HG03342 (cell line): ENCODE measurements at regions not wholly inside any gene's neighbourhood (a gene's known extent, or its start where the extent isn't known, plus 50 kb on each side); places are given as distances from the start of the nearest gene placed in this dataset.

Experiments used
- ATAC-seq: cut with Tn5 transposase; IDR thresholded peaks from one replicate; pipeline ENCODE4 v1.9.1; 2021; ENCODE audit warnings: mild to moderate bottlenecking, moderate library complexity; ENCODE audit not compliant: unreplicated experiment

DNA sequence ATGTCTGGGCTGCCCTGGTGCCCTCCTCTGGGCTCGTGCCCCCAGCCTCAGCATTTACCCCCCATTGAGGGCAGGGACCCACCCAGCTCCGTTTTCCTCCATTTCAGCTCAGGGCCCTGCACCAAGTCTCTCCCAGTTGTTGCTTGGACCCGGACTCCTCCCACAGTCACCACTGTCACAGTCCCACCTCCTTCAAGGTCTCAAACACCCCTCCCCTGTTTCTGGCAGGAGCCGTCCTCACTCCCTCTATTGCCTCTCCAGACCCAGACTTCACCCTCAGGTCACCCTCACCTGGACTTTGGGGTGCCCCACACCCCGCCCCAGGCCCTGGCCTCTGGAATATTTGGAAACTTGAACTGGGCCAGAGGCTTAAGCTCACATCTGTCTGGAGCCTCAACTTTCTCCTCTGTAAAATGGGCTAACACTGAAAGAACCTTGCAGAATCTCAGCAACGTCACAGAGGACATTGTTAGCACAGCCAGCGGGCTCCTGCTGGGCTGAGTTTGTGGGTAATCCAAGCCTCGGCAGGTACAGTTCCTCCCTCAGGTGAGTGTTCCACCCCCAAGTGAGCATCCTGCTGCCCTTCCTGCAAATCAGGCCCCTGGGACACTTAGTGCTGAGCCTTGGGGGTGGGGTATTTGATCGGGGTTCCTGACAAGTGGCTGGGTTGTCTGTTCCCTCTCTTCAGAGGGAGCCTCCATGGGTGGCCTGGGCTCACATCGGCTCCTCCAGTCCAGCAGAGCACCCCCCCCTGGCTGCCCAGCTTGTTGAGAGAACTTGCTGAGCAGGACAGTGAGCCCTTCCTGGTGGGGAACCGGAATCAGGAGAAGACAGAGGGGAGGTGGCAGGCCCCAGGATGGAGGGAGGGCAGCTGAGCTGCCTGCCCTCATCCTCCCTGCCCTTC, 130.1 kb downstream of the C9orf50 start:
- ATAC-seq = no peak

DNA sequence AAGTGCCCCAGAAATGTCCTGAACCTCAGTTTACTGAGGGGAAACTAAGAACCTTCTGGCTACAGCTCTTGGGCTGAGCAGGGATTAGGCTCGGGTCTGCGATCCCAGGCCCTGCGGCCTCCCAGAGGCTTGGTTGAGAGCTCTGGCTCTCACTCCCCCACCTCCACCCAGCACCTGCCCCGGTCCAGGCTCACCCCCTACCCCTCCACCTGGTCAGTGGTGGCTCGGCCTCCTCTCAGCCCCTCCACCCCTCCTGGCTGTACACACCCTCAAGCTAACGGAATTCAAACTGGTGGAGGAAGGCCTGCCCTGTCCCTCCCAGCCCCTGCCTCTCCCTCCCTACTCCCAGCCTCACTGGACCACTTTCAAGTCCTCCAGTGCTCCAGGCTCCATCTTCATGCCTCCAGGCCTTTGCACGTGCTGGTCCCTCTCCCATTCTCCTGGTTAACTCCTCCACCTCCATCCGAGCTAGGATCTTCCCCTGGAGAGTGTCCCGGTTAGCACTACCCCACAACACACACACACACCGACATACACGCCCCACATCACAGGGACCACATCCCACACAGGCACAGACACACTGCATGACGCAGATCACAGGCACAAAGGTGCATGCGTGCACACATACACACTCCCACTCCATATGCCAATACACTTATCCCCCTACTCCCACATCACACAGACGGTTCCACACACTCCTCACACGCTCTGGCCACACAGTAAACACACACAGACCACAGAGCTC, 130.9 kb downstream of the C9orf50 start:
- no peak for ATAC-seq

DNA sequence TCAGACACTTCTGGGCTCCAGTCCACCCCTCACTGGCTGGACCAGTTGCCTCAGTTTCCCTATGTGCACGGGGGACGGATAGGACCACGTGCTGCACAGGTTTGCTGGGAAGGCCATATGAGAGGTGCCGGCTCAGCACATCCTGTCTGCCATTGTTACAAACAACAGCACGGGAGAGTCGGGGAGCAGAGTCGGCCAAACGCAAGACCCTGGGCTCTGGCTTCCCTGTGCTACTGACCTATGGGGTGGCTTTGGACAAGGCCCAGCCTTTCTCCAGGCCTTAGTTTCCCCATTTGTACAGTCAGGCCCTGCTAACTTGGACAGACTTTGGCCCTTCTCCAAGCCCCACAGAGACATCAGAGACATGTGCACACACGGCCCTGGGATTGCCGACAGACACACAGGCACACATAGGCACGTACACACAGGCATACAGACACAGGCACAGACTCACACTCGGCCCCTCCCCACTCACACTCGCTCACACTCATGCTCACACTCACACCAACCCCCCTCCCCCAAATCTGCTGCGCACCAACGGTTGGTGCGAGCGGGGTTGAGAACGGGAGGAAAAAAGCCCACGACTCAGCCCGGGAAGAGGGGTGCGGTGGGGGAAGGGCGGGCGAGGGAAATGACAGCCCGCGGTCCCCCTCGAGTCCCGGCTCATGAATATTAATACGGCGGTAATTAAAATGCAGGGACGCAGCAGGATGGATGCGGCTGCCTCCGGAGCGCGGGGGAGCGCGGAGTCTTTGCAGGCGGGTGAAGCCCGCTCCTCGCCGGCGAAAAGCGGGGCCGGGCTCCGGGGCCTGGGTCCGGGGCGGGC, 133.0 kb downstream of the C9orf50 start:
- ATAC-seq = no peak

DNA sequence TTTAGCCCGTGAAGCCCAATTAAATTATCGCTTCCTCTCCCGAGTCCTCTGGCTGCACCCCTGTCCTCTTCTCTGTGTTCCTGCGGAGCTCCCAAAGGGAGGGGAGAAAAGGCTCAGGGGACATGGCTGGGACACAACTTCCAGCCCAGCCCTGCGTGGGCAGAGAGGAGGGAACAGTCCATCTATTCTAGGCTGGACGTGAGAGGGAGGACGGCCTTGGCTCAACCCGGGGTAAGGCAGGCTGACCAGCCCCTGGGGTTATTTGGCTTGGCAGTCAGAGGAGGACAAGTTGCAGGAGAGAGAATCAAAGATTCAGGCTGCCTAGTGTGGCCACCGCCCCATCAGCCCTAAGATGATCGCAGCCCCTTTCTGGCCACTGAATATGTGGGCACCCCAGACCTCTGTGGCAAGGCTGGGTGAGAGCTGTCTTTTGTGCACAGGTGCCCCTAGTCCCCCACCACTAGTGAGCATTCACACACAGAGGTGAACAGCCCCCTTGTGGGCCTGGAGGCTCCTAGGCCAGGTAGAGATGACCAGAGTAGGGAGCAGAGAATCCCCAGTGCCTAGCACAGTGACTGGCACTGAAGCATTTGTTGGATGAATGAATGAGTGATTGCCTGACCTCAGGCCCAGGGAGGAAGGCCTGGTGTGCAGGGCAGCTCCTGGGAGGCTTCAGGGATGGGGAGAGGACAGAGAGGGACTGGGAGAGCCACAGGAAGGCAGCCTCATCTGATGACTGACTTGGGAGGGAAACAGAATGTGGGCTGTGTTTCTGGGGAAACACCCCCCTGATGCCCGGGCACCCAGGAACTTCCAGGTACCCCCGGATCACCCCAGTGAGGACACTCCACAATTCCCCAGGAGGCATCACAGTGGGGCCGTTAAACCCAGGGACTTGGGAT, 133.9 kb downstream of the C9orf50 start:
- ATAC-seq = no peak

DNA sequence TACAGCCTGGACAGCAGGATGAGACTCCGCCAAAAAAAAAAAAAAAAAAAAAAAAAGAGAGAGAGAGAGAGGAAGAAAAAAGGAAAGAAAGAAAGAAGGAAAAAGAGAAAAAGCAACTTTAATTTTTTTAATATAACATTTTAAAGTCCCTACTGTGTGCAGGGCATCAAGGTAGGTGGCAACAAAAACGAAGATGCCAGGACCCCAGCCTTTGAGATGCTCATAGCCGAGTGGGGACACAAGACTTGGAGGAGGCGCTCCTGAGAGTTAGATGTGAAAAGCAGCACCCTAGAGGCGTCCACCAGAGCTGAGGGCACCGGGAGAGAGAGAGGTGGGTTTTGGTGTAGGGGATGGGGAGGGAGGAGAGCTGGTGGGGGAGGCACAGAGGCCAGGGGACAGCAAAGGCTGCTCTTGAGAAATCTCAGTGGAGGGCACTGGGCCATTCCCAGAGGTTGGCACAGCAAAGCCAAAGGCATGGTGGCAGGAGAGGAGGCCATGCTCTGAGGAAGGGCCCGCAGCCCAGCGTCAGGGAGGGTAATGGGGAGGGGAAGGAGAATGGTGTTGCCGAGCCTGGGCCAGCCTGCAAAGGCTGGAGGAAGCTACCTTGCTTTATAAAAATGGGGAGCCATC, 135.6 kb downstream of the C9orf50 start:
- ATAC-seq = no peak

DNA sequence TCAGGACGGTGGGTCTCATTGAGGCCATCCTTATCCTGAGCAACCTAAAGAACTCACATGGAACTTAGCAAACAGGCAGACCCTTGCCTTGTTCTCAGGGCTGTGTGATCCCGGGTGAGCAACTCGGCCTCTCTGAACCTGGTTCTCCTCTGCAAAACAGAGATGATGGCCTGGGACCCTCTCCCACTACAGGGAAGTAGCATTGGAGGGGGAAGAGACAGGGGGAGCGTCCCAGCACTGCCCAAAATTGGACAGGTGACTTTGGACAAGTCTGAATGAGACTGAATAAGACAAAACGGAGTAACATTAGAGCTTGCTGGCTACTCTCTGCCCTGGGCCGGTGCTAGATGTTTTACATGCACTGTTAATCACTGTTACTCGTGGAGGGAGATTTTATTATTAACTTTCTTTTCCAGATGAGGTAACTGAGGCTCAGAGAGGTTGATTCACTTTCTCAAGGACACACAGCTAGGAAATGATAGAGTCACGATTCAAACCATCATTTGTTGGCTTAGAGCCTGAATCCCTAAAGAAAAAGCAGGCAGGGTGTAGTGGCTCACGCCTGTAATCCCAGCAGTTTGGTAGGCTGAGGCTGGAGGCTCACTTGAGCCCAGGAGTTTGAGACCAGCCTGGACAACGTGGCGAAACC, 136.4 kb downstream of the C9orf50 start:
- no peak for ATAC-seq

DNA sequence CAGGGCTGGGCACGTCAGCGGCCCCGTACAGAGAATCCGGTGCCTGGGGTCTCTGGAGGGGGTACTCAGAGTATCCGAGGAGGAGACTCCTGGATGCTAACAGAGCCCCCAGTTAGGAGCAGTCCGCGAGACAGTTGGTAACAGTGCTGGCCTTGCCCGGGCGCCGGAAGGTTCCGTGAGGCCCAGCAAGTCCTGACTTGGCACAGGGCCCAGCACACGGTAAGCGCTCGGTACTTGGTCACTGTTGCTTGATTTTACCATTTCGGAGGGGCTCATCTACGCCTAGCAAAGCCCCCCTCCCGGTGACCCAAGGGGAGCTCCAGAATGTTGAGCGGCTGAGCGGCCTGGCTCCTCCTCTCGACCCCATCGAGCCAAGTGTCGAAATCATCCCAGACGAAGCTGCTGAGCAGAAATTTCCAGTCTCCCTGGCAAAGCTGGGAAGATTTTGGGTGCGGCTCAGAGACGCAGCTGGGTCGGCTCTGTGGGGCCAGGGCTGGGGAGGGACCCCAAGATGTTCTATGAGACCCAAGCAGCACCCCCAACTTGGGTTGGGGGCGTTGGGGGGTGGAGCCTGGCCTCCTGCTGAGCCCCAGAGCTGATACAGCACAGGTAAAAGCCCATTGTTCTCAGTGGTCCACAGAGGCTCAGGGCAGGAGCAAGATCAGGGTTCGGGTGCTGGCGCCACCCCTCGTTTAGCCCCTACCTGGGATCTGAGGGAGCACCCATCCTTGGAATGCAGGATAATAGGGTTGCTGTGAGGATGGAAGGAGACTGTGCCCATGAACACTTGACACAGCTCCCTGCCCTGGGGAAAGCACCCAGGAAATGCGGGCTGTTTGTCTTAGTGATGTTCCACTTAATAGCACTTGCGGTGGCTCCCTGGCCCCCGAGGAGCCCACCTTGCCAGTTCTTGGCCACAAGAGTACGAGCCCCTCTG, 137.2 kb downstream of the C9orf50 start:
- ATAC-seq = no peak

DNA sequence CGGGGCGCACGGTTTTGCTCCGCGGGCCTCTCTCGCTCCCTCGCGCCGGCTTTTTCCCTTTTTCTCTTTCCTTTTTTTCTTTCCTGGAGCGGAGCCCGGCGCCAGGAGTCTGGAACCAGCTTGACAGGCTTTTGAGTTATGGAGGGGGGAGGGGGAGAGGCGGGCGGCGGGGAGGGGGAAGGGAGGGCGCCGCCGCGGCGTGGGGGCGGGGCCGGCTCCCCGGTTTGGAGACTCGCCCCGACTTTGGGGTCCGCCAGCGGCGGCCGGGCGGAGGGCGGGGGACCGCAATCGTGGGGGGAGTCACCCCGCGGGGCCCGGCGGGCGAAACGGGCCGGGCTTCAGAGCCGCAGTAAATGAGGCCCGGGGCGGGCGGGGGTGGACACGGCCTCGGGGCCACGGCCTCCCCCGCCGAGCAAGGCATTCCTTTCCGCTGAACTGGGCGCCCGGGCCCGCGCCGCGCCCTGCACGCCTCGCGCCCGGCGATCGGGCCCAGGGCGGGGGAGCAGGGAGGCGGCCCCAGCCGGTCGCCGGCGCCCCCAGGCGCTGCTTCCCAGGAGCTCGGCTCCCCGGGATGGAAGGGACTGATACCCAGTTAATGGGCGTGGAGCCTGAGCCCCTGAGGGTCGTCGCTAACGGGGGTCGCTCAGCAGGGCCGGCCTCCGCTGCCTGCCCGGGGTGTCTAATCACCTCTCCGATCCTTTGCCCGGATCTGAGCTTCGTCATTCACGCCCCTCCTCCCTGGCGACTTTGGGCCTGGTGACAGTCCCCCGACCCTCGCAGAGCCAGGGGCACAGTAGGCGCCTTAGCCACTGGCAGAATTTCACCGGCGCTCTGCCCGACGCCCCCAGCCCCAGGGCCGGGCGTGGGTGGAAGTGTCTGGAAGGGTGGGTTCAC, 138.1 kb downstream of the C9orf50 start:
- ATAC-seq = no peak

DNA sequence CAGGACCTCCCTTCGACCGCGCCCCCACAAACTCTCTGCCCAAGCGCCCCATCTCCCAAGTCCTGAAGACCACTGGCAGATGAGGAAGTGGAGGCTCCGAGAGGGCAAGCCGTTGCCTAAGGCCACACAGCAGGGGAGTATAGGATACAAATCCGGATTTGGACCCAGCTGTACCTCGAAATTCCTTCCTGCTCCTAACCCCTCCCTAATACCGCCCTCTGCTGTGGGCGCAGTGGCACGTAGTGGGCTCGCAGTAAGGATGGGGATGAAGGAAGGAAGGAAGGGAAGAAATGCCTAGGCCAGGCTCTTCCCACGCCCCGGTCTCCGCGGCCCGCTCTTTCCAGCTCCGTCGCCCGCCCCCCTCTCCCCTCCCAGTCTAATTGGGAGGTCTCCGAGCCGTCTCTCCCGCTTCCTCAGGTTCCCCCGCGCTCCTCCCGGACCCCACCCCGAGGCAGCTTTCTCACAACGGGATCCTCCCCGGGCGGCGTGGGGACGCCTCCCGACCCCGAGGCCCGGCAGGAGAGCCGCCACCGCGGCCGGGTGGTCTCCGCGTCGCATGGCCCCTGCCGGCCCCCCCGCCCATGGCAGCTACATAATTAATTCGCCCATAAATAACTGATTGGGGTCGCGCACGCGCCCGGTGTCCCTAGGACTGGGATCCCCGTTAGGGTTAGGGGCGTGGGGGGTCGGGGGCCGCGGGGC, 138.9 kb downstream of the C9orf50 start:
- no peak for ATAC-seq

DNA sequence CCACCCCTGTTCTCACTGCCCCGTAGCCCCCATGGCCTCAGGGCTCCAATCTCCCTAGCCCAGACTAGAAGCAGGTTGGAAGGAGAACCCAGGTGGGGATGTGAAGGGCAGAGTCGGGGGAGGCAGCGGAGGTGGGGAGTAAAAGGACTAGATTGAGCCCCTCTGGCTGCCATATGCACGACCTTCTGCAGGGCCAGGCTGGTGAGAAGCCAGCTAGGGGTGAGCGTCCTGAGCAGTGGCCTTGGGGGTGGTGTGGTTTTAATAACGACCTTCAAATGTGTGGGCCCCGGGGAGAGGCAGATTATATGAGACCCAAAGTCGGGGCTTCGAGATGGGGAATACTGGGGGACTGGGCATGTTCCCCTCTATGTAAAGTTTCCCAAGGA, 139.5 kb downstream of the C9orf50 start:
- no peak for ATAC-seq

DNA sequence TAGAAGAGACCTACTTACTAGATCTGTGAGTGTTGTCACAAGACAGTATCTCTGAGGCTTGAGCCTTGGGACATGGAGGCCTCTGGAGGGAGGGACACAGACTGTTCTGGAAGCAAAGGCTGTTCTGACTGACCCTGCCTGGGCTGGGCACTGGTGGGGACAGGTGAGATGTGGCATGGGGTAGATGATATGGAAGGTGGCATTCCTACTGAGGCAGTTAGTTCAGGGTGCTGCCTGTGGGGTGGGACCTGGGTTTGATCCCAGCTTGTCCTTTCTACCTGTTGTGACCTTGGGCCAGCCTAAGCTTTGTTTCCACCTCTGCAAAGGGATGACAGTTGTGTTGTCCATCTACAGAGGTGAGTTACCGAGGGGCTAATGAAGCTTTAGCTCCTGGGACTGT, 140.2 kb downstream of the C9orf50 start:
- ATAC-seq = no peak

DNA sequence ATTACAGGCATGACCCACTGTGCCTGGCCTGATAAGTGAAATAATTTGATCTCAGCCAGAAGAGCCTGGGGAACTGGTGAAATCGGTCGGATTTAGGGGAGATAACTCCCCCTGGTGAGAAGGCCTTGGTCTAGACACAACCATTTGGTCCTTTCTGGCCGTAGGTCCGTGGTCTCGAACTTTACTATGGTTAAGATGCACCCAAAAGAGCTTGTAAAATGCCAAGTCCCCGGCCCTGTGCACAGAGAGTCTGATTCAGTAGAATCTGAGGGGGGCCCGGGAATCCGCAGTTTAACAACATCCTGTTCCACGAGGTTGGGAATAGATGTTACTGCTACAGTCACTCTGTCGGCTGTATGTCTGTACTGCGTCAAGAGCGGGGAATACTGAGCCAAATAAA, 140.7 kb downstream of the C9orf50 start:
- no peak for ATAC-seq

DNA sequence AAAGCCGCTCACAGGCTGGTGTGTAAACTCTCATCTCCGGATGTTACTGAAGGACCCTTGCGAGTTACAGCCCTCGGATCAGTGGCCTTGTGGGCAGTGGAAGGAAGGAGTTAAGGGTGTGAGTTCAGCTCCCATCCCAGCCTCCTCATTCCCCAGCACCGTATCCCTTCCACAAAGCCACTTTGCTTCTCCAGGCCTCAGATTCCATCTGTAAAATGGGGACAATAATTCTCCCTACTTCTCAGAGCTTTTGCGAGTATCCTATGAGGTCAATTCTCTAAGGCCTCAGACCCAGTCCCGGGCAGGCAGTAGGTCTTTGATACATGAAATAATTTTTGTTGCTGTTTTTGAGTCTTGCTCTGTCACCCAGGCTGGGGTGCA, 141.3 kb downstream of the C9orf50 start:
- no peak for ATAC-seq

DNA sequence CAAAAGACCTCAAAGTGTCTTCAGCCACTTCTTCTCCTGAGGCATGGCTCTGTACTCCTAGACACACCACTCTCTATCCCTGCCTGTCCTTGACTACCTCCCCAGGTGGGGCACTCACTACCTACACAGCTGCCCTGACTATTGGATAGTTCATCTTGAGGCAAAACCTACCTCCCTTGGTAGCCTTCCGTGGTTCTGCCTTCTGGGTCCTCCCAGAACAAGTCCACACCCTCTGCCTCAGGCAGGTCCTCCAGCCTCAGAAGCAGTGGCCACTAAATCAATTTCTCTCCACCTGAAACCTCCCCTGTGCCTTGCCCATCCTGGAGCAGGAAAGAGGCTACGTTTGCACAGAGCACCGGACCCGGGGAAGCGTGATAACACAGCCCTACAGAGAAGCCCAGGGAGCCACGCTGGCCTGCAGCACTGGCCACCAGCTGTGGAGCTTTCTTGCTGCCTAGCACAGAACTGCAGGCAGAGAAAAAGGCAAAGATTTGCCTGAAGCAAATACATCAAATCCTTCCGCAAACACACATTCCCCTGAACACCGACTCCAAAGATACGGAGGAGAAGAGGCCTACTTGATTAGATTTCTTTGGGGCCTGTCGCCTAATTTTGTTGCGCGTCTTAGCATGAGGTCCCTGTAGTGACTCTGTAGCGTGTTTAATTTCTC, 141.8 kb downstream of the C9orf50 start:
- ATAC-seq = no peak

DNA sequence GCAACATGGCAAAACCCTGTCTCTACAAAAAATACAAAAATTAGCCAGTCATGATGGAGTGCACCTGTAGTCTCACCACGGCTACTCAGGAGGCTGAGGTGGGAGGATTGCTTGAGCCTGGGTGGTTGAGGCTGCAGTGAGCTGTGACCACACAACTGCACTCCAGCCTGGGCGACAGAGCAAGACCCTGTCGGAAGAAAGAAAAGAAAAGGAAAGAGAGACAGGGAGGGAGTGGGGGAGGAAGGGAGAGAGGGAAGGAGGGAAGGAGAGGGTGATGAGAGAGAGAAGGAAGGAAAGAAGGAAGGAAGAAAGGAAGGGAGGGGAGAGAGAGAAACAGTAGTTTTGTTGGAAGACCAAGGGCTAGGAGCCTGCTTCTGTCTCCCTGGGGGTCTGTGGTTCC, 142.4 kb downstream of the C9orf50 start:
- ATAC-seq = no peak
